Tongue (tissue), 1 donor: ENCODE measurements at regions not wholly inside any gene's neighbourhood (a gene's known extent, or its start where the extent isn't known, plus 50 kb on each side); places are given as distances from the start of the nearest gene placed in this dataset.

Experiments used
- DNase-seq: peaks from one replicate; pipeline ENCODE4 v3.0.0-alpha.2; 2015

GRCh38 chr1:232555494-232556210 is 74.3 kb downstream of the SIPA1L2 start:
- DNase-seq, result peak; percentile 55

- peak; percentile 75 for DNase-seq
These were observed 75.5 kb downstream of the SIPA1L2 start for GRCh38 chr1:232554409-232554808.

- no peak for DNase-seq
These were observed 76.1 kb downstream of the SIPA1L2 start for GRCh38 chr1:232553809-232554208.

- DNase-seq, result peak; percentile 82
These were observed 76.7 kb downstream of the SIPA1L2 start for GRCh38 chr1:232553050-232553754.

- DNase-seq, result no peak
These were observed 78.5 kb downstream of the SIPA1L2 start for GRCh38 chr1:232551386-232551785.

- DNase-seq, result no peak
These were observed 79.9 kb downstream of the SIPA1L2 start for GRCh38 chr1:232550007-232550406.

- DNase-seq, result peak; percentile 60
These were observed 81.2 kb downstream of the SIPA1L2 start for GRCh38 chr1:232548691-232549090.

- peak; percentile 56 for DNase-seq
These were observed 81.9 kb downstream of the SIPA1L2 start for GRCh38 chr1:232547938-232548484.

- peak; percentile 50 for DNase-seq
These were observed 87.0 kb downstream of the SIPA1L2 start for GRCh38 chr1:232542633-232543593.

- DNase-seq, result no peak
These were observed 91.0 kb downstream of the SIPA1L2 start for GRCh38 chr1:232538943-232539302.

- no peak for DNase-seq
These were observed 91.5 kb downstream of the SIPA1L2 start for GRCh38 chr1:232538224-232538942.

- peak; percentile 49 for DNase-seq
These were observed 95.1 kb downstream of the SIPA1L2 start for GRCh38 chr1:232534552-232535517.

GRCh38 chr1:232533328-232533727 is 96.6 kb downstream of the SIPA1L2 start:
- no peak for DNase-seq

GRCh38 chr1:232532901-232533300 is 97.0 kb downstream of the SIPA1L2 start:
- no peak for DNase-seq

- no peak for DNase-seq
These were observed 98.6 kb downstream of the SIPA1L2 start for GRCh38 chr1:232531291-232531690.

GRCh38 chr1:232529747-232530146 is 100.2 kb downstream of the SIPA1L2 start:
- no peak for DNase-seq

- DNase-seq, result no peak
These were observed 101.4 kb downstream of the SIPA1L2 start for GRCh38 chr1:232528472-232529089.

GRCh38 chr1:232524056-232524455 is 105.9 kb downstream of the SIPA1L2 start:
- no peak for DNase-seq

- no peak for DNase-seq
These were observed 107.7 kb downstream of the SIPA1L2 start for GRCh38 chr1:232522189-232522588.

GRCh38 chr1:232521660-232522059 is 108.3 kb downstream of the SIPA1L2 start:
- no peak for DNase-seq
